ENCODE measurements at regions not wholly inside any gene's neighbourhood (a gene's known extent, or its start where the extent isn't known, plus 50 kb on each side); places are given as distances from the start of the nearest gene placed in this dataset.

GRCh38 chr3:106367496-106367895 lies 498.7 kb upstream of the CBLB start:
- no peak for DNase-seq (ENCODE audit: low read depth)
- CTCF ChIA-PET, result interaction anchor here (1.1 to 1.2 kb wide), 2 partner anchors 10 to 90 kb away, joined by 3 read pairs; no protein-coding TSS in a partner anchor
- Histone ChIP-seq H3K36me3 (ENCODE audit: control insufficient read depth, insufficient read depth, low read length) (no peaks in the 10 kb centered on the region), H3K27me3 (ENCODE audit: control insufficient read depth, insufficient read depth, low read length) (no peaks in the 10 kb centered on the region), H3K4me3 (ENCODE audit: low read depth, low read length) (no peak overlapping the region)
- POLR2A ChIA-PET, result no interaction called here
- TF ChIP-seq, protein P1, sequence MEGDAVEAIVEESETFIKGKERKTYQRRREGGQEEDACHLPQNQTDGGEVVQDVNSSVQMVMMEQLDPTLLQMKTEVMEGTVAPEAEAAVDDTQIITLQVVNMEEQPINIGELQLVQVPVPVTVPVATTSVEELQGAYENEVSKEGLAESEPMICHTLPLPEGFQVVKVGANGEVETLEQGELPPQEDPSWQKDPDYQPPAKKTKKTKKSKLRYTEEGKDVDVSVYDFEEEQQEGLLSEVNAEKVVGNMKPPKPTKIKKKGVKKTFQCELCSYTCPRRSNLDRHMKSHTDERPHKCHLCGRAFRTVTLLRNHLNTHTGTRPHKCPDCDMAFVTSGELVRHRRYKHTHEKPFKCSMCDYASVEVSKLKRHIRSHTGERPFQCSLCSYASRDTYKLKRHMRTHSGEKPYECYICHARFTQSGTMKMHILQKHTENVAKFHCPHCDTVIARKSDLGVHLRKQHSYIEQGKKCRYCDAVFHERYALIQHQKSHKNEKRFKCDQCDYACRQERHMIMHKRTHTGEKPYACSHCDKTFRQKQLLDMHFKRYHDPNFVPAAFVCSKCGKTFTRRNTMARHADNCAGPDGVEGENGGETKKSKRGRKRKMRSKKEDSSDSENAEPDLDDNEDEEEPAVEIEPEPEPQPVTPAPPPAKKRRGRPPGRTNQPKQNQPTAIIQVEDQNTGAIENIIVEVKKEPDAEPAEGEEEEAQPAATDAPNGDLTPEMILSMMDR (IDR thresholded peaks at IDR 0.05; ENCODE audit: insufficient read depth, low read depth, low read length), result no peak

DNA sequence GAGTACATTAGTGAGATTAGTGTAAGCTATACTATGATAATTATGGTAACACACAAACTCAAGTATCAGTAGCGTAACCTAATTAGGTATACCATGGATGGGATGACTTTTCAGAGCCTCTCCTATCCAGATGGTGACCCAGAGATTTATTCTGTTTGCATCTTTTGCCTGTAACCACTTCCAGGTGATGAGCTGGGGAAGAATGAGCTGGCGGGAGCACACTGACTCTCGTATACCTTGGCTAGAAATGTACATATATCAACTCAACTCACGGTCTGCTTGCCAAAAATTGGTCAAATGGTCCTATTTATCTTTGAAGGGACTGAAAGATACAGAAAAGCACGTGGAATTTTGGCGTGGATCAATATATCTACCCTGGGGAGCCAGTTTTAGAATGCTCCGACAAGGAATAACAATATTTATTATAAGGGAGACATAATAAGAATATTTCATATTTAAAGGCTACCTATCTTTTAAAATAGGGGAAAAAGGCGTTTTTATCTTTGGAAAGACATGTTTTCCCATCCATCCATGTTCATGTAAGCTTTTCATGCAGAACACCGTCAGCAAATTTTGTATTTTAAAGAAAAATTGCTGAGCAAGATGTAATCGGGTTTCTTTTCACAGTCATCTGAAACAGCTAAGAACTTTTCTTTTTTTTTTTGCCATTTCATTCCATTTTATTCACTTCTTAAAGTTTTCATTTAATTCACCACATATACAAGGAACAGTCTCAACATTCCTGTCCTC lies 502.6 kb upstream of the CBLB start:
- H3K27me3 ChIP-seq (ENCODE audit: control insufficient read depth, insufficient read depth, low read length), result no peaks in the 10 kb centered on the region
- TF ChIP-seq, protein P1 (IDR thresholded peaks at IDR 0.05; ENCODE audit: insufficient read depth, low read depth, low read length), result no peak
- no peaks in the 10 kb centered on the region for H3K36me3 ChIP-seq (ENCODE audit: control insufficient read depth, insufficient read depth, low read length)
- ChIA-PET CTCF (no interaction called here), POLR2A (interaction anchor here (0.6 kb wide), 1 partner anchor 173 kb away, joined by 5 read pairs; no protein-coding TSS in a partner anchor)
- no peak for DNase-seq (ENCODE audit: low read depth)
- H3K4me3 ChIP-seq (ENCODE audit: low read depth, low read length), result no peak overlapping the region

DNA sequence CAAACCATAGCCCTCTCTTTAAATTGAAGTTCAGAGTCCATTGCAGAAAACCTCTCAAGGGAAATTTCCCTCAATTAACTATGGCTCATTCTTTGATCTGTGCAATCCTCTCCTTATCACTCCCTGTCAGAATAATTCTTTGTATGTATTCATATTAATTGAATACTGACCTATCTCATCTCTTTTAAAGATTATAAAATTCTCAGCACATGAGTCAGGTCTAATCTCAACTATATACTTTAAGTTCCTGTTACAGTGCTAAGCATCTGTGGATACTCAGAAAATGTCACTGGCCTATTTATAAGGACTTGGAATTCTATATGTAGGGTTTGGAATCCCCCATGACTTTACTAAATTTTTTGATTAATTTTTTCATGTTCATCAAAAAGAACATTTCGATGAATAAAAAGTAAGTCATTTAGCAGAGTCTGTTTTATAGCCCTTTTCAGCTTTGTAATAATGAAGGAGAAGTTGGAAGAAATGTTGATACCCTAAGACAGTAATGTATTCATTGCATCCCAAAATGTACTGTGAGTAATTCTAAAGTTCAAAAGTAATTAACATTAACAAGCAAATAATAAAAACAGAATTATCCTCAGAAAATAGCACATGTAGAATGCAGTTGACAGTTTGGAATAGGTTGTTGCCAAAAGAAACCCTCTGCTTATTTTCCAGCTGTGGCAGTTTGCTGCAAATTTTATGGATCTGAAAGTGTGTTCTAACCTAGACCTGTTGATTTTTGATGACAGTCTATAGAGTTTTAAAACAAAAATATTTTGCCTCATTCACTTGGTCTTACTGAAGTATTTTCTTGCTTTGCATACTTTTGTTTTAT lies 503.4 kb upstream of the CBLB start:
- ChIA-PET CTCF (no interaction called here), POLR2A (no interaction called here)
- TF ChIP-seq, protein P1 (IDR thresholded peaks at IDR 0.05; ENCODE audit: insufficient read depth, low read depth, low read length), result no peak
- H3K27me3 ChIP-seq (ENCODE audit: control insufficient read depth, insufficient read depth, low read length), result no peaks in the 10 kb centered on the region
- H3K36me3 ChIP-seq (ENCODE audit: control insufficient read depth, insufficient read depth, low read length), result no peaks in the 10 kb centered on the region
- DNase-seq (ENCODE audit: low read depth), result no peak
- no peak overlapping the region for H3K4me3 ChIP-seq (ENCODE audit: low read depth, low read length)

GRCh38 chr3:106372806-106373190 lies 504.0 kb upstream of the CBLB start:
- POLR2A ChIA-PET, result no interaction called here
- Histone ChIP-seq H3K36me3 (ENCODE audit: control insufficient read depth, insufficient read depth, low read length) (no peaks in the 10 kb centered on the region), H3K27me3 (ENCODE audit: control insufficient read depth, insufficient read depth, low read length) (no peaks in the 10 kb centered on the region), H3K4me3 (ENCODE audit: low read depth, low read length) (no peak overlapping the region)
- CTCF ChIA-PET, result no interaction called here
- TF ChIP-seq, protein P1 (IDR thresholded peaks at IDR 0.05; ENCODE audit: insufficient read depth, low read depth, low read length), result no peak
- no peak for DNase-seq (ENCODE audit: low read depth)

DNA sequence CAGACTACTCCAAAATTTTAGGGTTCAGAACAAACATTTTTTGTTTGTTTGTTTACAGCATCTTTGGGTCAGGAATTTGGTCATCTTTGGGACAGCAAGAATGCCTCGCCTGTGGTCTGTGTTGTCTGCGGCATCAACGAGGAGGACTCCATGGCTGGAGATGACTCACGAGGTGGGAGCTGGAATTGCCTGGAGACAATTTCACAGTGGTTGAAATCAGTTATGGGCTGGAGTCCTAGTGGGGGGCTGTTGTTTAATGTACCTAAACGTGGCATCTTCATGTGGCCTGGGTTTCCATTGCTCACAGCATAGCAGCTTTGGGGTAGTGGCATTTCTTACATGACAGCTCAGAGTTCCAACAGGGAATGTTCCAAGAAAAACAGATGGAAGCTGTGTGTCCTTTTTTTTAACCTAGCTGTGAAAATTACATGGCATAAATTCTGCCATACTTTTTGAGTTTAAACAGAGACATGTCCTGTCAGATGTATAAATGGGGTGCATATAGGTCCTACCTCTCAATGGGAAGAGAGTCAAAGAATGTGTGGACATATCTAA lies 507.3 kb upstream of the CBLB start:
- POLR2A ChIA-PET, result no interaction called here
- DNase-seq (ENCODE audit: low read depth), result no peak
- no peak overlapping the region for H3K4me3 ChIP-seq (ENCODE audit: low read depth, low read length)
- no peaks in the 10 kb centered on the region for H3K27me3 ChIP-seq (ENCODE audit: control insufficient read depth, insufficient read depth, low read length)
- H3K36me3 ChIP-seq (ENCODE audit: control insufficient read depth, insufficient read depth, low read length), result no peaks in the 10 kb centered on the region
- CTCF ChIA-PET, result no interaction called here
- TF ChIP-seq, protein P1 (IDR thresholded peaks at IDR 0.05; ENCODE audit: insufficient read depth, low read depth, low read length), result no peak
